ENCODE measurements at regions not wholly inside any gene's neighbourhood (a gene's known extent, or its start where the extent isn't known, plus 50 kb on each side); places are given as distances from the start of the nearest gene placed in this dataset.

GRCh38 chr2:35606394-35606793, 749.2 kb upstream of the CRIM1 start (continued):
- no peak for TF ChIP-seq FOXM1 (IDR thresholded peaks at IDR 0.05; ENCODE audit: low read depth, low read length)
- no peak for TF ChIP-seq SMC3 (IDR thresholded peaks at IDR 0.05; ENCODE audit: borderline replicate concordance, low read length)
- no peak for TF ChIP-seq PAX8 (IDR thresholded peaks at IDR 0.05)
- no peak for TF ChIP-seq HSF1 (IDR thresholded peaks at IDR 0.05; ENCODE audit: low read depth, low read length)
- no peak for TF ChIP-seq IKZF1 (conservative IDR thresholded peaks at IDR 0.05)
- TF ChIP-seq RFX5 (IDR thresholded peaks at IDR 0.05; ENCODE audit: low read depth, low read length) = no peak

- no peaks in the 10 kb centered on the region for H3K79me2 ChIP-seq (ENCODE audit: control insufficient read depth, insufficient read depth, low read length)
- 0% methylated on average over 1 of the region's 1 CpG for WGBS (ENCODE audit: insufficient coverage, insufficient replicate concordance, low lambda C conversion rate, missing lambda C conversion rate)
- H3K4me2 ChIP-seq (ENCODE audit: control insufficient read depth, insufficient read depth) = no peak overlapping the region
- no peaks in the 10 kb centered on the region for H3K9me3 ChIP-seq (replicated peaks; ENCODE audit: control insufficient read depth, insufficient read depth, low read length)
- ChIA-PET SMC1A (ENCODE audit: uncharacterized antibody, unreplicated experiment) (no interaction called here), CTCF (no interaction called here), POLR2A (no interaction called here), RAD21 (ENCODE audit: unreplicated experiment) (no interaction called here)
- no peak for ATAC-seq
- no peaks in the 10 kb centered on the region for H3K4me1 ChIP-seq (ENCODE audit: control insufficient read depth, insufficient read depth, low read length)
- H2AFZ ChIP-seq (ENCODE audit: control insufficient read depth, low read depth, low read length) = no peak overlapping the region
- H4K20me1 ChIP-seq (ENCODE audit: control insufficient read depth, insufficient read depth) = no peaks in the 10 kb centered on the region
- no TSS peak for BruUV-seq (replicated peaks)
- no peak for FAIRE-seq
- no peak overlapping the region for H3K27ac ChIP-seq (ENCODE audit: control insufficient read depth, insufficient read depth)
- intact Hi-C loops (cut with micrococcal nuclease; ENCODE audit: unreplicated experiment) = no loop called here
- no peak for DNase-seq (ENCODE audit: low read depth, low spot score)
- H3K9ac ChIP-seq (ENCODE audit: control insufficient read depth, insufficient read depth, low read length) = no peak overlapping the region
- in situ Hi-C loops (cut with MboI) = no loop called here
- no peaks in the 10 kb centered on the region for H3K27me3 ChIP-seq (replicated peaks in 1 of 2; ENCODE audit: control insufficient read depth in 2 of 2, insufficient read depth in 2 of 2, low read length in 1 of 2)
- no peak overlapping the region for H3K4me3 ChIP-seq
- no peaks in the 10 kb centered on the region for H3K36me3 ChIP-seq (ENCODE audit: control insufficient read depth in 2 of 2, insufficient read depth in 2 of 2, low read length in 1 of 2)
- TF ChIP-seq SREBF2 (IDR thresholded peaks at IDR 0.05; ENCODE audit: low read length) (no peak), SMARCA5 (IDR thresholded peaks at IDR 0.05) (no peak), CHD4 (IDR thresholded peaks at IDR 0.05) (no peak), RAD51 (IDR thresholded peaks at IDR 0.05) (no peak)
These were observed 757.3 kb upstream of the CRIM1 start for GRCh38 chr2:35598310-35598709.

Data from GM12878 (cell line).